Hepatic stellate cell (primary cell): ENCODE measurements at regions not wholly inside any gene's neighbourhood (a gene's known extent, or its start where the extent isn't known, plus 50 kb on each side); places are given as distances from the start of the nearest gene placed in this dataset.
"Not testable (repeated sequence)": the region's sequence is repeated elsewhere in the genome, so short reads cannot be mapped to it uniquely, and the experiment has no call there.

Source experiments
- DNase-seq: peaks from one replicate; pipeline ENCODE4 v3.0.0; 2011; ENCODE audit warnings: low spot score

DNA sequence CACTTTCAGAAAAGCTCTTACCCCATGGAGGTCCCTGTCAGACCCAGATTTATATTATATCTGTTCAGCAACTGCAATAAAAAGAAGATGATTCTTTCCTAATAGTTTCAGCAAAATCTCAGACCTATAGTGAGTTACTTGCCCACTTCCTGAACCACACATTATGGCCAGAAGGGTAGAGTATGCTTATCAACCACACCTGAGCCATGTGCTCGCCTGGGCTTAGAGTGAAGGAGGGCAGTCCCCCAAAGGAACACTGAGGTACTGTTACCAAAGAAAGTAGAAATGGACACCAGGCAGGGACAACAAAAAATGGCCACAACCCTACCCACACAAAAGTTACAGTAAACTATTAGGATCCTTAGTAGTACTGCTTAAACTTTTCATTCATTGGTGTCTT, 128.7 kb downstream of the ZNF608 start:
- DNase-seq, result no peak

DNA sequence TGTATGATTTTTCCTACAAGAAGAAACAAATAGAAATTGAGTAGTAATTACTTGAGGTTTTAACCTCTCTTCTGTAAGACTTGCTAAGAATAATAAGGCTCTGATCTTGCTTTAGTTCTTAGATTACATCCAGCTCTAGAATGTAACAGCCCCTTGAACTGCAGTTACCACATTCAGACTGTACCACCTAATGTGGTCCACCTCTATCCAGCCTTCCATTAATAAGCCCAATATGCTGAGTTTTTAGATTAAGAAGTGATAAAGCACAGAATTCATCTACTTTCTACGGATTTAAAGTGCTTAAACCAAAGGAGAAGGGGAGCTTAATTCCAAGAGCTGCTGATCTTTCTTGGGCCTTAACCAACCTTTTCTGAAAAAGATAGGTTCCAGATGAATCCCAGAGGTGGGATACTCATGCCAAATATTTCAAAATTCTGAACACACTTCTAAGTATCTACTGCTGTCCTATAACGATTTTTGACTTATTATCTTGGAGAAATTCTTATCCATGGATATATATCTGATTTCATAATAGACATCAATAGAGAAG, 131.5 kb downstream of the ZNF608 start:
- no peak for DNase-seq

DNA sequence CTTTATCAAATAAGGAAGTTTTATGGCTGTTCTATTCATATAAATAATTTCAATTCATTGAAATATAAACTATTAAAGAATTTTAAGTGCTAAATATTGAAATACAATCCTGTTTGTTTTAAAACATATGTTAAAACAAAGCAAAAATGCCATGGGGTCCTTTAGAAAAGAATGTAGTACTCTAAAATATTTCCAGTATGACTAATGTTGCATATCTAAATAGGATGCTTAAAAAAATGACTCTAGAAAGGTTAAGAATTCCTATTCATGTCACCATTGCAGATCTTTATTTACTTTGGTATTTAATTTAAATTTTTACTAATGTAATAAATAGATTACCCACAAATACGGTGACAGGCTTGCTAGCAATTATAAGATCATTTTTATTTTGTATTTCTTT, 132.3 kb downstream of the ZNF608 start:
- no peak for DNase-seq

DNA sequence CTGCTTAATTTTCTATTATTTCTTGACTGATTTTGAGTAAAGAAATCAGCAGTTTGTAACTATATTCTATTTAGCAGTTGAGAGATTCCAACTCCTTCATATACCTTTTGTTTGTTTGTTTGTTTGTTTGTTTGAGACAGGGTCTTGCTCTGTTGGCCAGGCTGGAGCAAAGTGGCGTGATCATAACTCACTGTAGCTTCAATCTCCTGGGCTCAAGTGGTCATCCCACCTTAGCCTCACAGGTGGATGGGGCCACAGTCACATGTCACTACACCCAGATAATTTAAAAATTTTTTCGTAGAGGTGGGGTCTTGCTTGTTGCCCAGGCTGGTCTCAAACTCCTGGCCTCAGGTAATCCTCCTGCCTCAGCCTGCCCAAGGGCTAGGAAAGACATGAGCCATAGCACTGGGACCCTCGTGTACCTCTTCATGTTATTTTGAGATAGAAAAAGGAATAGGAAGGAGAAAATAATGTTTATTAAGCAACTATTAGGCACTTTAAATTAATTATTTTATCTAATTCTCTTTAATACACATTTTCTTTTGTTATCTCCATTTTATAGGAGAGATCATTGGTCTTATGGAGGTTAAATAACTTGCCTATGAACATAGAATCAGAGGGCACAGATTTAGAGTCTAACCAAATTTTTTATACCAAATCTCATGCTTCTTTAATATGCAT, 133.0 kb downstream of the ZNF608 start:
- no peak for DNase-seq

DNA sequence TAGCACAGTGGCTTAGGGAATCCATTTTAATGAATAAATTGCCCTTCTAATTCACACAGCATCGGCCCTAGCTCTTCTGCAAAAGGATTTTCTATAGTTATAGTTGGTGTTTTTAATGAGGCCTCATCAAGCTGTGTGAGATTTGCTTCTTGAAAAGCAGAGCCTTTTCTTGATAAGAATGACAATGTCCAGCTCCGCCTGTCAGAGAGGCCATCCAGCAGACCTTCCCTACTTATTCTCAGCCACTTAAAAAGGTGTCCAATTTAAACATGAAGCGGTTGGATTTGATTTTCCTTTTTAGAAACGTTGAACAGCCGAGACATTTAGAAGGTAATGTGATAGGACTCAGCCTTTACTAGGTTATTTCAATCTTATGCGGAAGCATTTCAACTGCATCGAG, 134.4 kb downstream of the ZNF608 start:
- no peak for DNase-seq

DNA sequence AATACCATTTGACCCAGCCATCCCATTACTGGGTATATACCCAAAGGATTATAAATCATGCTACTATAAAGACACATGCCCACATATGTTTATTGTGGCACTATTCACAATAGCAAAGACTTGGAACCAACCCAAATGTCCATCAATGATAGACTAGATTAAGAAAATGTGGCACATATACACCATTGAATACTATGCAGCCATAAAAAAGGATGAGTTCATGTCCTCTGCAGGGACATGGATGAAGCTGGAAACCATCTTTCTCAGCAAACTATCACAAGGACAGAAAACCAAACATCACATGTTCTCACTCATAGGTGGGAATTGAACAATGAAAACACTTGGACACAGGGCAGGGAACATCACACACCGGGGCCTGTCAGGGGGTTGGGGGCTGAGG, 135.2 kb downstream of the ZNF608 start:
- not testable (repeated sequence) for DNase-seq

DNA sequence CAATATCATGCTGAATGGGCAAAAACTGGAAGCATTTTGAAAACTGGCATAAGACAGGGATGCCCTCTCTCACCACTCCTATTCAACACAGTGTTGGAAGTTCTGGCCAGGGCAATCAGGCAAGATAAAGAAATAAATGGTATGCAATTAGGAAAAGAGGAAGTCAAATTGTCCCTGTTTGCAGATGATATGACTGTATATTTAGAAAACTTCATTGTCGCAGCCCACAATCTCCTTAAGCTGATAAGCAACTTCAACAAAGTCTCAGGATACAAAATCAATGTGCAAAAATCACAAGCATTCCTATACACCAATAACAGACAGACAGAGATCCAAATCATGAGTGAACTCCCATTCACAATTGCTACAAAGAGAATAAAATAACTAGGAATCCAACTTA, 136.8 kb downstream of the ZNF608 start:
- DNase-seq, result not testable (repeated sequence)

DNA sequence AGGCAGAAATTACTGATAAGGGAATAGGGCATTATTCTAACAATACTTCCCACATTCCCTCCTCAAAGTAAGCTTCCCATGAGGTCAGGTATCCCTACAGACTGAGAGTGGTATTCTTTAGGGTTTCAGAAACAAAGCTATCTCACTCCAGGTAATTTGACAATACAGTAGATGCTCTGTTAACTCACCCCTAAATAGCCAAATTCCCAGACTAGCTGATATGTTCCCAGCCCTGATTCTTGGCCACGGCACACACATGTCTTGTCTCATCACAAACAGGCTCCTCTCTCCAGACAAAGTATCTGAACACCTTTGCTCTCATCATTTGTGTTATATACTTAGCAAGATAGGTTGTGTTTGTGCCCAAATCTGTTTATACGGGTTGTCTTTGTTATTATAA, 139.9 kb downstream of the ZNF608 start:
- DNase-seq, result no peak

DNA sequence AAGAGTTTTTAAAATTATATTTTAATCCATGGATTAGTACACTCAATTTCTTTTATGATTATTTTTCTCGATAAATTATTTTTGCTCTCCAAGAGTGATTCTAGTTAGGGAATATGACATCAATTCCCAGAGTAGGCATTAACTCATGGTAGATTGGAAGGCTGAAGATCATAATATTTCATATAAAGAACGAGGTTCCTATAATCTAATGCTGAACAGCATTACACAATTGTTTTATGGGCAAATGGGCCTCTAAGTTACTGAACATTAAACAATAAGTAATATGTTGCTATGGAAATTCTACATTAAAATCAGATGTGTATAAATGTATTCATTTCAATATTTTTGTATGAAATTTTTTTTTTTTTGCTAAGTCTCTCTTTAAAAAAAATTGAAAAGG, 140.3 kb downstream of the ZNF608 start:
- no peak for DNase-seq

DNA sequence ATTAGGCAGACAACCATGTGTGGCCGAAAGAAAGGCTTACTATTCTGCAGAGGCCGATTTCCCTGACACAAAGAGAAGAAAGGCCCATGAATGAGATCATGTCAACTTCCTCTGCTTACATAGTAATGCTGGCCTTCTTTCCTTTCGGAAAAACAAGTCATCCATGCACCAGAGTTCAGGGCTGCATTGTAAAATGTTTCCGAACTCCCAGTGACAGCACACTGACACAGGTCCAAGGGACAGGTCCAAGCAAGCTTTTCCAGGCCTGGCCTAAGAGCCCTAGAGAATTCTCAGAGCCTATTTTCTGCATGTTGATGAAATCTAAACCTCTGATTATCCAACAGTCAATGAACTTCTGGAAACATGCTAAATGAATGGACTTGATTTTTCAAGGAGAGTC, 140.9 kb downstream of the ZNF608 start:
- DNase-seq, result no peak

DNA sequence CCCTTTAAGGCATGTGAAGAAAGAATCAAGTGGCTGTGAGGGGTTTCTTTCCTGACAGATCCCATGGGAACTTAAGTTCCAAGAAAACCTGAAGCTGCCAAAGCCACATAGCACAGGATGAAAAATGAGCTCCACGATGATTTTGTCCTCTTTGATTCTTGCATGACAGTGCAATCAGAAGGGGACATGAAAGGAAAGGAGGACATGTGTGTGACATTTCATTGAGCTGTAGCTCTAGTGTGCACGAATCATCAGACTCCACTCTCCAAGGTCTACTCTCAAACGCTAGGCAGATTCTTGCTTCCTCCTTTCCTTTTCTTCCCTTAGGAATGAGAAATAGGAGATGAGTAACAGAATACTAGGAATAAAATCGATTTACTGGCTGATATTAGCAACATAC, 142.0 kb downstream of the ZNF608 start:
- no peak for DNase-seq

DNA sequence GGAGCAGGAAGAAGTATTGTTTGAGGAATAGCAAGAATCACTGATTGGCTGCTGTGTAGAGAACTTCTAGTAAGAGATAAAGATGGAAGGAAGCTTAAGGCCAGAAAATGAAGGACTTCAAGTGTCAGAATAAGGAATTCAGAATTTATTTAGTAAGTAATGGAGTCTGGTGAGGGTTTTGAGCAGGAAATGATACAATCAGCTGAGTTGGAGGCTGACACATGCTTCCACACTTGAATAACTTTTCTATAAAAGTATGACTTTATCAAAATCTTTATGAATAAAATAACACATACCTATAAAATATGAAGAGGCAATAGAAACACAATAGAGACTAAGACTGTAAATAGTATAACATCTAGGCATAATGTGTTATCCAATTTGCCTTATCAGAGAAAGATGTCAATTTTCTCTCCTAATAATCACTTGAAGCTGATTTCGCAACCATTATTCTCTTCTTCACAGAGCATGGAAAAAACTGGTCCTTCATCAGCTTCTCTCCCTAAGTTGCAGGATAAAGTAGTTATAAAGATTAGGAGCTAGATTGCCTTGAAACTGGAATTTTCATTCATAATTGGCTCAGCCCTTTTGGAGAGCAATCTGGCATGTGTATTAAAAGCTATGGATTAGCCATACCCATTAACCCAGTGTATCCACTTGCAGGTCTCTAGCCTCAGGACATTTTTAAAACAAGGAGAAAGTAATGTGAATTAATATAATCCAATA, 143.4 kb downstream of the ZNF608 start:
- no peak for DNase-seq

DNA sequence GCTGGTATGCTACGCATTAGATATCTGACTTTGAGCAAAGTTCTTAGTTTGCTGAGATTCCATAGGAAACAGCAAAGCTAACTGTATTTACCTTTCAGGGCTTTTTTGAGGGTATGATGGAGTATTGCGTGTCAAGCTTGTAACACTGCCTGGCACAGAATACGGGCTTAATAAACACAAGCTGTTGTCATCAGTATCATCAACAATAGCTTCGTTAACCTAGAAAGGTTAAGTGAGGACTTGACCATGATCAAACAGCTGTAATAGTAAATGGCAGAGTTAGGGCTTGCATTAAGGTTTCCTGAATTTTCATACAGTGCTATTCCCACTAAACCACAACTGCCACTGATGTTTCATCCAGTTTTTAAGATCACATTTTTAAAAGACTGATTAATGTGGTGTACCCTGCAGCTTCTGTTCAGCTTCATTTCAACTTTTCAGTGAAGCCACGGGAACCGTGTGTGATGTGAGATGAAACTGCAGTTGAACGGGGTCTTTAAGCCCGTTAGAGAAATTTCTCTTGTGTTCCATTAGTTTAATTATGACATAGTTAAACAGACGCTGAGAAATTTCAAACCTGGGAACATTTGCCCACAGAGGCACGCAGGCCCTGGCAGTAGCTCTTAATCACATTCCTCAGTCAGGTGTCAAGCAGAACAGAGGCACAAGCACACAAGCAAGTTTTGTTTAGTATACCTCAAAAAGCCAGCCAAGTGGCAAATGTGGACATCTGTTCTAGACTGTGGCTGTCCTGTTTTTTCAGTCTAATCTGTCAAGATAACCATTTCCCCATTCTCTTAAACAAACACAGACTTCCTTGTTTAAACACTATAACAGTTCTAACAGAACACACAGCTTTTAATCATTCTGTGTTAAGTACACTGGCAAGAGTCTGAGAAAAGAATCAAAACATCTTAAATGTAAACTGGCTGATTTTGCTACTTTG, 147.1 kb downstream of the ZNF608 start:
- no peak for DNase-seq

DNA sequence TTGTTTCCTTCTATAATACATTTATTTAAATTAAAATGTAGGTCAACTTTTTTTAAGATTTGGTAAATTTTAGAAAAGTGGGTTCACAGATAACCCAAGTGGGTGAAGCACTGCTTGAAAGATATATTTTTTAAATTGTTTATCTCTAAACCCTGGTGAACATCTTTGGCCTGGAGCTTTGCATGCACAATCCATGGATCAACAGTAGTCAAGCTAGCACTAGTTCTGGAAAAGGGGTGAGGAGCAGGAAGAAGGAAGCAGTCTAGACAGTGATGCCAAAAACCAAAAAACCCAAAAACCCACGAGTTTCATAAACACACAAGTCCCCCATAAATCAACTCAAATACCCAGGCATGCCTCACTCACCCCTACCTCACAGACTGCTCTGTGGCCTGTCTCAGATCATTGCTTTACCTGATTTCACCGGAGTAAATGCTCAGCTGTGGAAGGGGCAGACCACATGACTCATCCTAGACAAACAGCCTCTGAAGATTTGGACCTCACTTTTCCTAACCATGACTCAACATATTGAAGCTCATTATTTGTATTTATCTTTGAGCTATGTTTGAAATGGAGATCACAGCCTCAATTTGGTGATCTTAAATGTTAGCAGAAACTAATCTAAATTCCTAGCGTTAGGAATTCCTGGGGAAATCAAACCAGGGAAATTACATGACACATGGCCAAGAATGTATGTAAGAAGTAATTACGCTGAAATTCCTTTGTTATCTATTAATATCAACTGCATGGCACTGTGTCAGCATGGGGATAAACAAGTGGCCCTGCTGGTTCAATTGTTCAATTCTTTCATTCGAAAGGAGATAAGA, 149.6 kb downstream of the ZNF608 start:
- DNase-seq, result peak; percentile 47

DNA sequence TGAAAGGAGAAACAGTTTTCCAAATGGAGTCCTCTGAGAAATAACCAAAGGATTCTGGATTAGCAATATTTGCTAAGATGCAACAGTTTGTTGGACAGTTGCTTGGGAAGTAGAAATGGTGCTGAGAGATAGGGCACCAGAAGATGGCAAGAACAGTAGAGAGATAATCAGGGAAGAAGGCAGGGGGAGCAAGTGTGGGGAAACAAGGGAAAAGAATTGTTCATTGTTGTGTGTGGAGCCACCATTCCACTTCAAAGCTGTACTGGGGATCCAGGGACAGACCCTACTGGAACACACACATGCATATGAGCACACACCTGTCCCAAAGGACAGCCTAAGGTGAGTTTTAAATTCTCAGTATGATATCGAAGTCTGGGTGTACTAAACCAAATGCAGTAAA, 152.5 kb downstream of the ZNF608 start:
- DNase-seq, result no peak

DNA sequence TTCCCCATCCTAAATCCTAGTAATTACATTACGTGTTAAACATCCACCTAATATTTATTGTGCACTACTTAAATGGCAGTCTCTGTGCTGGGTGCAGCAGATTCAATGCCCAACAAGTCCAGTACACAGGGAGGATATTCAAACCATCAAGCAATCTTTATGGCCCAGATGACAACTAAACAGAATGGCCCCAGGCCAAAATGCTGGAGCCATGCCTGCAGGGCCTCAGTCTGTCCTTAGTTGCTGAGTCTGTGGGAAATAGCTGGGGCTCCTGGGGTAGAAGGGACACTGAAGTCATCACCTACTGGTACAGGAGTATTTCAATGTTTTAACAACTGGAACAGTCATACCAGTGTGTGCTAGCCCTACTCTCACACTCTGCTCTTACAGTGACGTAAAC, 153.5 kb downstream of the ZNF608 start:
- DNase-seq, result no peak

DNA sequence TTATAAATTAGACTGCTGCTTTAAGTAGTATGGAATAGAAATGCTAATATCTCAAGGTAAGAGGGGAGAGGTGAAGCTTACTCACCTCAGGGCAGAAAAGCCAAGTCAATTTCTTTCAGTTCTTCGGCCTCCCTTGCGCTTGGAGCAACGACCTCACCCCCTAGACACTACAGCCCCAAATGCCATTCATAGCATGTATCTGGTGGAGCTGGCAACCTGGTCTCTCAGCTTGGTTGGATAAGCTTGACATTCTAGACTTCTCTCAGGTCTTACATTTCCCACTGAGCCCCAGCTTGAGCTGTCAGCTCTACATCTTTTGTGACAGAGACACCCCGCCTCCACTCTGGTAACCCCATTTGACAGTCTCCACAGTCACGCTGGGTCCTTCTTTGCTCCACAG, 154.9 kb downstream of the ZNF608 start:
- DNase-seq, result no peak

DNA sequence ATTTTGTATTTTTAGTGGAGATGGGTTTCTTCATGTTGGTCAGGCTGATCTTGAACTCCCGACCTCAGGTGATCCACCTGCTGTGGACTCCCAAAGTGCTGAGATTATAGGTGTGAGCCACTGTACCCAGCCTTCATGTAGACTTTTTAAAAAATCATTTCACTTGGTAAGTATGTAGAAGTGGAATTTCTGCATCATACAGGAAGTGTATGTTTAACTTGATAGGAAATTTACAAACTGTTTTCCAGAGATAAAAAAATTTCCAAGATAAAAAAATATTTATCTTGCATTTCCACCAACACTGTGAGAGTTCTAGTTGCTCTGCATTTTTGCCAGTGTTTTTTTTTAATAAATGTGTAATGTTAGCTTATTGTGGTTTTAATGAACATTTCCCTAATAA, 155.8 kb downstream of the ZNF608 start:
- no peak for DNase-seq

DNA sequence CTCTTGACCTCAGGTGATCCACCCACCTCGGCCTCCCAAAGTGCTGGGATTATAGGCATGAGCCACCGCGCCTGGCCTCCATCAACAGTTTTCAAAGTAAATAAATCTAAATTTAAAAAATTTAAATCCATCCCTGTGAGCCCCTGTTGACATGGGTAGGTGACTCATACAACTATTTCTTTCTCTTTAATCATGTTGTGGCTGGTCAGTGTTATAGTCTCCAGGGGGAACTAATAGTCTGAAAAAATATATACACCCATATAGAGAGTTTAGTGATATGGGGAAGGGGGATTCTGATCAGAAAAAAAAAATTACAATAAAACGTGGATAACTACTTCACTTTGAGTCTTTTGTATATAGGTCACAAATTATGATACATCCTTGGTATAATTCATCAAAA, 159.2 kb downstream of the ZNF608 start:
- DNase-seq, result no peak

DNA sequence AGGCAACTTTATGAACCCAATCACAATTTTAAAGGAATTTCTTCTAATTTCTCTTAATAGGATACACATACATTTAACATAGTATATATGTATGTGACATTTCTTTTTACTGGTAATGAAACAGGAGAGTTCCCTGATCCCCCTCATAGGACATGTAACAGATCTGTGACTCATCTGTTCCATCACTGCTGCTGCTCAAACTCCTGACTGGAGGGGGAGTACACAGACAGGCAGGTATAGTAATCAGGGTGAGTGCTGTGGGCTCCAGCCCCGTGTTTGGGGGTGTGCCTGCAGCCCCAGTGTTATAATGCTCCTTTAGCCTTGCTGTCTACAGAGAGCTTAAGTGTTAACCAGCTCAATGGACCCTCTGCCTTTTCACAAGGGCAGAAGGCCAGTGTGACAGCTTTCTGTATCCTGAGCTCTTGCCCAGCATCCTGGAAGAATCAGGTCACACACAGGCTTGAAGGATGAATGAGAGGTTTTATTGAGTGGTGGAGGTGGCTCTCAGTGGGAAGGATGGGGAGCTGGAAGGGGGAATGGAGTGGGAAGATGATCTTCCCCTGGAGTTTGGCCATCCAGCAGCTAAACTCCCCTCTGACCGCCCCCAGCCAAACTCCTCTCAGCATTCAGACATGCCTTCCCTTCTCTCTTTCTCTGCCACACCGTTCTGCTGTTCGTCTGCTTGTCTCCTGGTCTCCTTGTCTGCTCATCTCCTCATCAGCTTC, 161.3 kb downstream of the ZNF608 start:
- DNase-seq, result no peak
